HuH-7.5 (cell line): ENCODE measurements at regions not wholly inside any gene's neighbourhood (a gene's known extent, or its start where the extent isn't known, plus 50 kb on each side); places are given as distances from the start of the nearest gene placed in this dataset.
"Not testable (repeated sequence)": the region's sequence is repeated elsewhere in the genome, so short reads cannot be mapped to it uniquely, and the experiment has no call there.

Experiments
- DNase-seq: peaks from one replicate; pipeline ENCODE4 v3.0.0; 2011; ENCODE audit warnings: low spot score

- not testable (repeated sequence) for DNase-seq
Measured at GRCh38 chr6:54564188-54564587, 255.9 kb downstream of the TINAG start.

DNA sequence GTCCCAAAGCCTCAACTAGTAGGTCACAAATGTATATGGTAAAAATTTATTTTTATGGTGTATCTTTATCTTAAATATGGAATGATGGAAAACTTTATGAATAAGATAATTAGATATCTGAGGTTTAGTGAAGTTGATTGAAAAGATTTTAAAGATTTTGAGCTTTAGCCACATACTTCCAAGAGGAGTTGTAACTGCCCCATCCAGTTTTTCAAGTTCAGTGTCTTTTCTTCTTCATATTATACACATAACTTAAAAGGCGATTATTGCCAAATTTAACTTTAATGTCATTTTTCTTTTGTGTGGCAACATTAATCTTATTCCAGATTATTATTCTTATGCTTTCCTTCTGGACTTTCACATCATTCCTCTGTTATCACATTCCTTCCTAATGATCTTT lies 266.4 kb downstream of the TINAG start:
- no peak for DNase-seq

GRCh38 chr6:54578261-54578660 lies 268.3 kb upstream of the FAM83B start:
- no peak for DNase-seq

DNA sequence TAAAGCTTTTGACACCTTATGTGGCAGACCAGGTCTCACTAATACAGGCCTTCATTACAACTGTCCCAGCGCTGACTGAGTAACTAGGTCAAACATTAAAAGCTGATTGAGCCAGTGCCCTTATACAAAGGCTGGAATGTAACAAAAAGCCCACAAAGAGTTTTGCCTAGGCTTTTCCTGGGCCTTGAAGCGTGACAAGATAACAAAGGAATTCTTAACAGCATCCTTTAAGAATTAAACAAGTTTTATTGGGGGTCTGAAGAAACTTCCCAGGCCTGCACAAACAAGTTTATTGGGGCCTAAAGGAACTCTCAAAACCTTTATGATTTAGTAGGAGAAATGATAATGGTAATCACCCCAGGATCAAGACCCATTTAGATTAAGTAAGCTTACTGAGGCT lies 267.6 kb upstream of the FAM83B start:
- no peak for DNase-seq

GRCh38 chr6:54586251-54586650 lies 260.3 kb upstream of the FAM83B start:
- no peak for DNase-seq

DNA sequence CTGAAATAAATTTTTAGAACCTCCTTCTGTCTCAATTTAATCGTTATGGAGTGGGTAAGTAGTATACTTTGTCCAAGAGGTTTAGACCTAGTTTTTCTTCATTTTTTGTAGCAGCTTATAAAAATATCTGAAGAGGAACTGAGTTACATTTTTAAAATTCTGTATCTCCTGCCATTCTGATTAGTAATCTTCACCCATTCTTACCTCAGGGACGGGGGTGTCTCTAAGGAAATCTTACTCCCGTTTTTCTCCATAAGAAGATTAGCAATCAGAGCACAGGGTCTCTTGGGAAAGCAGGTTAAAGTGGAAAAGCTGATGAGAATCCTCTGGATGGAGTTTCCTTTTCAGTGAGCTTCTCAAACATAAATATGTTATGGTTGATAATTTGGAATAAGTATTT lies 259.3 kb upstream of the FAM83B start:
- no peak for DNase-seq

GRCh38 chr6:54588176-54588575 lies 258.4 kb upstream of the FAM83B start:
- no peak for DNase-seq

- no peak for DNase-seq
Measured at GRCh38 chr6:54595844-54596243, 250.7 kb upstream of the FAM83B start.

- DNase-seq: no peak
Measured at GRCh38 chr6:54598787-54599313, 247.7 kb upstream of the FAM83B start.

GRCh38 chr6:54601600-54602300 lies 244.8 kb upstream of the FAM83B start:
- DNase-seq: no peak

- DNase-seq: no peak
Measured at GRCh38 chr6:54602591-54602990, 244.0 kb upstream of the FAM83B start.

GRCh38 chr6:54609981-54610380 lies 236.6 kb upstream of the FAM83B start:
- DNase-seq: no peak

GRCh38 chr6:54613596-54613995 lies 233.0 kb upstream of the FAM83B start:
- no peak for DNase-seq

- DNase-seq: no peak
Measured at GRCh38 chr6:54614499-54615195, 231.9 kb upstream of the FAM83B start.

GRCh38 chr6:54617730-54618129 lies 228.8 kb upstream of the FAM83B start:
- DNase-seq: no peak

DNA sequence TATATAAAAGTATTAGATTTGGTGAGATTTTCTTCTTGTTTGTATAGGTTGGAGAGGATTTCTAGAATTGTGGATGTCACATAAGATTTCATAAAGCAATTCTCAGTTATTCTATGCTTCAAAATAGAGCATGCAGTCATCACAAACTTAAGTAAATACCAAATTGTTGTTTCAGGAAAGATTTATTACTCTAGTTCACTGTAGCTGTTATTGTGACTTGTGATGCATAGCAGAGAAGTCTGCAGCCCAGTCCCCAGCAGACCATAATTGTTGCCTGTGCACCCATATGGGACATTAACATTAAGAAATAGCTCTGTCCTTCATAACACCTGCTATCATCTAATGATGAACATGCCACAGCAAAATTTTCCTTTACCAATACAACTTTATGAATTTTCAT lies 228.0 kb upstream of the FAM83B start:
- DNase-seq: no peak

DNA sequence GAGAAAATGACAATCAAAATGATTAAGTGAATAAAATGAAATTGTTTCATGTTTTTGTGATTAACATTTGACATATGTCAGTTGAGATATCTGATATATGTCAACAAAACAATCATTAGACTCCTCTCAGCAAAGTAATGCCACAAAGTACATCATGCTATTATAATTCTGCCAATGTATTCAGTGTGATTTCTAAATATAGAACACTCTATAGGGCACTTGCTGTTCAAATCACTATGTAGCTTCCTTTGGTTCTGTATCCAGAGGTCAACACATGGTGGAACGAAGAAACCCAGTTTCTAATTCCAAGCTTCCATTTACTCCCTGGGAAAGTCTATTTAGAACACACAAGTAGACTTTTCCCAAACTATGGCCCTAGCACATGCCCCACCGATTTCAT lies 227.5 kb upstream of the FAM83B start:
- DNase-seq: no peak

DNA sequence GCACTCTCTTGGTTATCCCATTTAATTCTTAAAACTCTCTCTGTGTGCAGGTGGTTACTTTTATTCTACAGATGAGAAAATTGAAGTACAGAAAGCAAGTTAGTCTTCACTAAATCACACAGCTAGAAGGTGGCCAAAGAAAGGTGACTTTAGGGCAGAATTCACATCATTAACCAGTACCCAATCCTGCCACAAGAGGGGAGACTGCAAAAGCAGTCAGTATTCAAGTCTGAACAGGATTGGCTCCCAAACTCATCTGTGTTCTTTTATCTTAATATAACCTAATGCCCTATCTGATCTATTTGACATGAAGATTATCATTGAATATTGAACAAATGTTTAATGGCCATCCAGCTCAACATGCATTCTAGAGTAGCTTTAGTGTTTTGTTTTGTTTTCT lies 225.3 kb upstream of the FAM83B start:
- DNase-seq: no peak

DNA sequence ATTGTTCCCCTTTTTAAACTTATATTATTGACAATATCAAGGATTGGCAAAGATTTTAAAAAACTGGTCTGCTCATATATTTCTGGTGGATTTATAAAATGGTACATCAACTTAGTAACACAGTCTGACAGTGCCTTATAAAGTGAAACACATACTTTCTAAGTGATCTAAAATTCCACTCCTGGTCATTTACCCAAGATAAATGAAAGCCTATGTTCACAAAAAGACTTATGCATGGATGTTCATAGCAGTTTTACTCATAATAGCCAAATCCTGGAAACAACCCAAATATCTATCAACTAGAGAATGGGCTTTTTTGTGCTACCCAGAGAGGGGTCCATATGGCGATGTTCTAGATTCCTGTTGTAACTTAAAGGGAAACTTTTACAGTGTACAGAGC lies 222.4 kb upstream of the FAM83B start:
- DNase-seq: no peak

GRCh38 chr6:54624779-54625178 lies 221.8 kb upstream of the FAM83B start:
- DNase-seq: no peak

DNA sequence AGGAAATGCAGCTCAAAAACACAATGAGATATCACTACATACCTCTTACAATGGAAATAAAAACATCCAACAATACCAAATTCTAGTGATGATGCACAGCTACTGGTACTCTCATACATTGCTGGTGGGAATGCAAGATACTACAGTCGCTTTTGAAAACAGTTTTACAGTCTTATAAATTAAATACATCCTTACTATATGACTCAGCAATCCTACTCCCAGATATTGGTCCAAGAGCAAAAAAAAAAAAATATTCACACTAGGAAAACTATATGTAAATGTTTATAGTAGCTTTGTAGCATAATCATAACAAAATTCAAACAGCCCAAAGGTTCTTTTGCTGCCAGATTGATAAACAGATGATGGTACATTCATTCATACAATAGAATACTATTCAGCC lies 217.4 kb upstream of the FAM83B start:
- no peak for DNase-seq

DNA sequence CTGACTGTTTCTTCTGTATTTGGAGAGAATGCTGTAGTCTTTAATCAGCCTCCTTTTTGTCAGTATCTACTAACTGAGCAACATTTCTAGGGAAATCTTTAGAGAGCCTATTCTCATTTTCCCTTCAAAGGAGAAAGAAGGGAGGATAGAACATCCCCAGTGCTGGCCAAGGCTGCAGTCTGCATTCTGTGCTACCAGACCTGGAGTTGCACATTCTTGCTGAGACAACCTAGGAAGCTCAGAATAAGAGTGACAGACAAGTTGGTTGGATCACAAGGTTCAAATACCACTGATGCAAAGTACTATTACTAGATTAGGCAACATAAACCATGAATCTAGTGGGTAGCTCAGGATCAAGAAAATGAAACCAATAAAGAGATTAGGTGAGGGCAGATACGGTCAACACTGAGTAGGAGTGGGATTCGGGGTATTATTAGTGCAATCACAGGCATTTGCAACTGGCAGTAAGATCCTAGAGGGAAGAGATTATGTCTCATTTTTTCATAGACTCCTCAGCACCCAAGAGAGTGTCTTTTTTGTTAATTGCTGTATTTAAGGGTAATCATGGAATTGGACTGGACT lies 213.5 kb upstream of the FAM83B start:
- no peak for DNase-seq

- DNase-seq: no peak
Measured at GRCh38 chr6:54633601-54634000, 213.0 kb upstream of the FAM83B start.
